ENCODE measurements at regions not wholly inside any gene's neighbourhood (a gene's known extent, or its start where the extent isn't known, plus 50 kb on each side); places are given as distances from the start of the nearest gene placed in this dataset.
A peak's percentile ranks its signal among the peaks of the same experiment; 100 is the strongest.

GRCh38 chr1:219791766-219792165 is 136.6 kb downstream of the SLC30A10 start:
- no peaks in the 10 kb centered on the region for H3K9me3 ChIP-seq (ENCODE audit: severe bottlenecking)
- no peaks in the 10 kb centered on the region for H3K36me3 ChIP-seq
- no peak for TF ChIP-seq CTCF (IDR thresholded peaks at IDR 0.05; ENCODE audit: low read depth, low read length)
- DNase-seq: no peak
- H3K27ac ChIP-seq: no peak overlapping the region
- H3K27me3 ChIP-seq (ENCODE audit: insufficient read depth, low read depth, severe bottlenecking): no peaks in the 10 kb centered on the region
- no peak overlapping the region for H3K4me3 ChIP-seq (ENCODE audit: low read depth, low read length)

GRCh38 chr1:219790834-219791615 is 137.3 kb downstream of the SLC30A10 start:
- Histone ChIP-seq H3K36me3 (no peaks in the 10 kb centered on the region), H3K4me3 (ENCODE audit: low read depth, low read length) (no peak overlapping the region), H3K27ac (no peak overlapping the region), H3K9me3 (ENCODE audit: severe bottlenecking) (no peaks in the 10 kb centered on the region), H3K27me3 (ENCODE audit: insufficient read depth, low read depth, severe bottlenecking) (no peaks in the 10 kb centered on the region)
- TF ChIP-seq CTCF (IDR thresholded peaks at IDR 0.05; ENCODE audit: low read depth, low read length): no peak
- DNase-seq: no peak

GRCh38 chr1:219788700-219789099 is 139.7 kb downstream of the SLC30A10 start:
- no peak for TF ChIP-seq CTCF (IDR thresholded peaks at IDR 0.05; ENCODE audit: low read depth, low read length)
- Histone ChIP-seq H3K4me3 (ENCODE audit: low read depth, low read length) (no peak overlapping the region), H3K36me3 (no peaks in the 10 kb centered on the region), H3K27ac (no peak overlapping the region), H3K27me3 (ENCODE audit: insufficient read depth, low read depth, severe bottlenecking) (no peaks in the 10 kb centered on the region), H3K9me3 (ENCODE audit: severe bottlenecking) (no peaks in the 10 kb centered on the region)
- no peak for DNase-seq

GRCh38 chr1:219788091-219788490 is 140.3 kb downstream of the SLC30A10 start:
- no peak for TF ChIP-seq CTCF (IDR thresholded peaks at IDR 0.05; ENCODE audit: low read depth, low read length)
- no peak overlapping the region for H3K4me3 ChIP-seq (ENCODE audit: low read depth, low read length)

GRCh38 chr1:219784660-219785381 is 143.5 kb downstream of the SLC30A10 start:
- no peak for TF ChIP-seq CTCF (IDR thresholded peaks at IDR 0.05; ENCODE audit: low read depth, low read length)
- no peak overlapping the region for H3K27ac ChIP-seq
- no peaks in the 10 kb centered on the region for H3K27me3 ChIP-seq (ENCODE audit: insufficient read depth, low read depth, severe bottlenecking)
- DNase-seq: peak; percentile 40
- no peaks in the 10 kb centered on the region for H3K9me3 ChIP-seq (ENCODE audit: severe bottlenecking)
- no peak overlapping the region for H3K4me3 ChIP-seq (ENCODE audit: low read depth, low read length)
- no peaks in the 10 kb centered on the region for H3K36me3 ChIP-seq

More at GRCh38 chr1:219788091-219788490, 140.3 kb downstream of the SLC30A10 start:
- DNase-seq: no peak
- H3K27ac ChIP-seq: no peak overlapping the region
- no peaks in the 10 kb centered on the region for H3K9me3 ChIP-seq (ENCODE audit: severe bottlenecking)
- H3K36me3 ChIP-seq: no peaks in the 10 kb centered on the region
- no peaks in the 10 kb centered on the region for H3K27me3 ChIP-seq (ENCODE audit: insufficient read depth, low read depth, severe bottlenecking)

Data from WERI-Rb-1 (cell line).